ENCODE measurements at regions not wholly inside any gene's neighbourhood (a gene's known extent, or its start where the extent isn't known, plus 50 kb on each side); places are given as distances from the start of the nearest gene placed in this dataset.
A peak's percentile ranks its signal among the peaks of the same experiment; 100 is the strongest.

DNA sequence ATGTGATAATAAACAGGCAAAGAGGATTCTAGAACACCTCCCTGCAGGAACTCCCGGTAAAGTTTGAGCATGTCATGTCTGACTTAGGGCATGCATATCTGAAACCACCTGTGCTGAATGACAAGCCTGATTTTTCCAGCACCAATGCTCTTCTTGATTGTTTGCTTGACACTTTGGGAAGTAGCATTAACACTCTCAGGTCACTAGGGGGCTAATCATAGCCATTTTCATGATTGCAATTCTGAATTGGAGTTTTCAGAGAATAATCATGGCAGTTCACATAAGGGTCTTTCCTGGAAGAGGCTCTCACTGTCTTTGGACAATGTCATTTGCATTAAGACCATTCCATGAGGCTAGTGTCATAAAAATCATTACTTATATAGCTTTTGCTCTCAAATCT is 234.4 kb upstream of the MTNR1B start:
- peaks cover 0 to 4% (median 0%) of the 10 kb centered on the region in 7 donors for H3K27me3 ChIP-seq
- H3K36me3 ChIP-seq = no peaks in the 10 kb centered on the region
- WGBS, 2 donors = 47 to 52% methylated on average over 1 of the region's 1 CpG
- no peak for ATAC-seq
- H3K27ac ChIP-seq = no peak overlapping the region
- DNase-seq = no peak
- TF ChIP-seq, protein P1, sequence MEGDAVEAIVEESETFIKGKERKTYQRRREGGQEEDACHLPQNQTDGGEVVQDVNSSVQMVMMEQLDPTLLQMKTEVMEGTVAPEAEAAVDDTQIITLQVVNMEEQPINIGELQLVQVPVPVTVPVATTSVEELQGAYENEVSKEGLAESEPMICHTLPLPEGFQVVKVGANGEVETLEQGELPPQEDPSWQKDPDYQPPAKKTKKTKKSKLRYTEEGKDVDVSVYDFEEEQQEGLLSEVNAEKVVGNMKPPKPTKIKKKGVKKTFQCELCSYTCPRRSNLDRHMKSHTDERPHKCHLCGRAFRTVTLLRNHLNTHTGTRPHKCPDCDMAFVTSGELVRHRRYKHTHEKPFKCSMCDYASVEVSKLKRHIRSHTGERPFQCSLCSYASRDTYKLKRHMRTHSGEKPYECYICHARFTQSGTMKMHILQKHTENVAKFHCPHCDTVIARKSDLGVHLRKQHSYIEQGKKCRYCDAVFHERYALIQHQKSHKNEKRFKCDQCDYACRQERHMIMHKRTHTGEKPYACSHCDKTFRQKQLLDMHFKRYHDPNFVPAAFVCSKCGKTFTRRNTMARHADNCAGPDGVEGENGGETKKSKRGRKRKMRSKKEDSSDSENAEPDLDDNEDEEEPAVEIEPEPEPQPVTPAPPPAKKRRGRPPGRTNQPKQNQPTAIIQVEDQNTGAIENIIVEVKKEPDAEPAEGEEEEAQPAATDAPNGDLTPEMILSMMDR (IDR thresholded peaks at IDR 0.05) = peak in 7 of 9 donors; percentile 17 to 44 (median 40)
- no peak overlapping the region for H3K4me3 ChIP-seq
- intact Hi-C loops (cut with DNase I) = no loop called here
- no peaks in the 10 kb centered on the region for H3K9me3 ChIP-seq
- H3K4me1 ChIP-seq = no peaks in the 10 kb centered on the region

DNA sequence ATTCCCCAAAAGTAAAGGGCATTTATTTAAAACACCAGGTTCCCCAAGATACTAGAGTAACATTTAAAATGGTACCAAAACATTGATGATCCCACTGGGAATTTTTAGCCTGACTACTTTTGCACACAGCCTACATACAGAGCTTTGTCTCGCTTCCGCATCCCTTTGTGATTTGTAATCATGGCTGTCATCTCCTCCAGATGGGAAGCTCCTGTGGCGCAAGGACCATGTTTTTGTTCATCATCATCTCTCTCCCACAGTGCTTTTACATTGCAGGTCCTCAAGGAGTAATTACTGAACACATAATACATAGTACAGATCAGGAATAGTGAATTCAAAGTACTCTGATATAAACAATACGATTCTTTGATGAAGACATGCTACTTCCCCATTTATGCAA is 231.2 kb upstream of the MTNR1B start:
- TF ChIP-seq, protein P1 (IDR thresholded peaks at IDR 0.05) = no peak
- H3K36me3 ChIP-seq = no peaks in the 10 kb centered on the region
- H3K27ac ChIP-seq = no peak overlapping the region
- DNase-seq (no peak), ATAC-seq (no peak)
- H3K4me3 ChIP-seq = no peak overlapping the region
- H3K4me1 ChIP-seq = no peaks in the 10 kb centered on the region
- no peaks in the 10 kb centered on the region for H3K9me3 ChIP-seq
- intact Hi-C loops (cut with DNase I) = no loop called here
- H3K27me3 ChIP-seq = no peaks in the 10 kb centered on the region
- 84 to 86% methylated on average over 4 of the region's 4 CpGs for WGBS, 2 donors

DNA sequence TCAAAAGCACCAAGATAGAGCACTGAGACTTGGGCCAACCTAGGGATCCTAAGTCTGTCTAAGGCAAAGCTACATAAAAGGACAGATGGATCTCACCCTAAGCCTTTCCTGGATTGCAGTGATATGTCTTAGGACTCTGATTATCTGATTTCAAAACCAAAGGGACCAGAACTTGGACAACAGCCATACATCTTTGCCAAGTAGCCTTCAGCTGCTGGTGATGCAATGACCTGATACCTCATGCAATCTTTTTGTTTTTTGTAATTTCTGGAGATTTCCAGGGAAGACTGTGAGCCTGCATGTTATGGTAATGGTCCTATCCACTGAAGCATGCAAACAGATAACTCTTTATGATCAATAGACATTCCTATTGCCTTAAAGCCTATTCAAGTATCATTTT is 230.4 kb upstream of the MTNR1B start:
- Histone ChIP-seq H3K36me3 (no peaks in the 10 kb centered on the region), H3K4me1 (no peaks in the 10 kb centered on the region), H3K27ac (no peak overlapping the region), H3K9me3 (no peaks in the 10 kb centered on the region), H3K4me3 (no peak overlapping the region), H3K27me3 (no peaks in the 10 kb centered on the region)
- TF ChIP-seq, protein P1 (IDR thresholded peaks at IDR 0.05) = no peak
- intact Hi-C loops (cut with DNase I) = no loop called here
- no peak for DNase-seq
- no peak for ATAC-seq

DNA sequence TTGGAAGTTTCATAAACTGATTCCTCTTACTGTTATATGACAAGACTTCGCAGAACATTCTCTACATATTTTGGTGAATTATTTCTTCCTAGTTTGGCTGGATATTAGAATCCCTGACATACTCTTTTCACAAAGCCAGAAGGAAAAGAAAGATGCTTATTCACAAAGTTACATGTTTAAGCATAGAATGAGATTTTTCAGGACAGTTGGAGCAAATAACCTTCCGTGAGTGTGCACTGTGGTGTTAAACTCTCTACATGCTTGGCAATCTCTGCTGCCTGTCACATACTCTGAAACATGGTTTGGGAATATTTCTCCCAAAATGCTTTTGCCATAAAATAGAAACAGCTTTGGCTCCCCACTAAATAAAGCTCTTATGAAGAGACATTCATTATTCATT is 230.0 kb upstream of the MTNR1B start:
- no peaks in the 10 kb centered on the region for H3K4me1 ChIP-seq
- H3K27ac ChIP-seq = no peak overlapping the region
- no peak overlapping the region for H3K4me3 ChIP-seq
- ATAC-seq (no peak), DNase-seq (no peak)
- 79 to 87% methylated on average over 2 of the region's 2 CpGs for WGBS, 2 donors
- H3K9me3 ChIP-seq = no peaks in the 10 kb centered on the region
- no peaks in the 10 kb centered on the region for H3K27me3 ChIP-seq
- TF ChIP-seq, protein P1 (IDR thresholded peaks at IDR 0.05) = no peak
- H3K36me3 ChIP-seq = no peaks in the 10 kb centered on the region
- intact Hi-C loops (cut with DNase I) = no loop called here

GRCh38 chr11:92740276-92740675 is 229.2 kb upstream of the MTNR1B start:
- no peaks in the 10 kb centered on the region for H3K36me3 ChIP-seq
- H3K4me3 ChIP-seq = no peak overlapping the region
- H3K27me3 ChIP-seq = no peaks in the 10 kb centered on the region
- H3K9me3 ChIP-seq = no peaks in the 10 kb centered on the region
- 67 to 71% methylated on average over 2 of the region's 2 CpGs for WGBS, 2 donors
- H3K27ac ChIP-seq = no peak overlapping the region
- TF ChIP-seq, protein P1 (IDR thresholded peaks at IDR 0.05) = no peak
- no peaks in the 10 kb centered on the region for H3K4me1 ChIP-seq
- DNase-seq = no peak
- ATAC-seq = no peak
- intact Hi-C loops (cut with DNase I) = no loop called here
